PC-9 (cell line): ENCODE measurements at regions not wholly inside any gene's neighbourhood (a gene's known extent, or its start where the extent isn't known, plus 50 kb on each side); places are given as distances from the start of the nearest gene placed in this dataset.

ENCODE experiments used
- EZH2 ChIP-seq: fragments of 200-600 bp; sonication (generic); IDR thresholded peaks from 2 replicates; pipeline ENCODE4 v1.8.0; 2017; ENCODE audit warnings: antibody characterized with exemption, low read depth
- TF ChIP-seq, protein P1 (sequence below): fragments of 200-600 bp; sonication (generic); conservative IDR thresholded peaks from 2 replicates; pipeline ENCODE4 v1.6.1; 2017; ENCODE audit warnings: mixed run types, antibody characterized with exemption, mild to moderate bottlenecking, moderate library complexity

- TF ChIP-seq, protein P1, sequence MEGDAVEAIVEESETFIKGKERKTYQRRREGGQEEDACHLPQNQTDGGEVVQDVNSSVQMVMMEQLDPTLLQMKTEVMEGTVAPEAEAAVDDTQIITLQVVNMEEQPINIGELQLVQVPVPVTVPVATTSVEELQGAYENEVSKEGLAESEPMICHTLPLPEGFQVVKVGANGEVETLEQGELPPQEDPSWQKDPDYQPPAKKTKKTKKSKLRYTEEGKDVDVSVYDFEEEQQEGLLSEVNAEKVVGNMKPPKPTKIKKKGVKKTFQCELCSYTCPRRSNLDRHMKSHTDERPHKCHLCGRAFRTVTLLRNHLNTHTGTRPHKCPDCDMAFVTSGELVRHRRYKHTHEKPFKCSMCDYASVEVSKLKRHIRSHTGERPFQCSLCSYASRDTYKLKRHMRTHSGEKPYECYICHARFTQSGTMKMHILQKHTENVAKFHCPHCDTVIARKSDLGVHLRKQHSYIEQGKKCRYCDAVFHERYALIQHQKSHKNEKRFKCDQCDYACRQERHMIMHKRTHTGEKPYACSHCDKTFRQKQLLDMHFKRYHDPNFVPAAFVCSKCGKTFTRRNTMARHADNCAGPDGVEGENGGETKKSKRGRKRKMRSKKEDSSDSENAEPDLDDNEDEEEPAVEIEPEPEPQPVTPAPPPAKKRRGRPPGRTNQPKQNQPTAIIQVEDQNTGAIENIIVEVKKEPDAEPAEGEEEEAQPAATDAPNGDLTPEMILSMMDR, result no peak
- no peak for TF ChIP-seq EZH2
These were observed 75.4 kb upstream of the RPS23 start for GRCh38 chr5:82353522-82353921.
